GM19043 (cell line): ENCODE measurements at regions not wholly inside any gene's neighbourhood (a gene's known extent, or its start where the extent isn't known, plus 50 kb on each side); places are given as distances from the start of the nearest gene placed in this dataset.
"Not testable (repeated sequence)": the region's sequence is repeated elsewhere in the genome, so short reads cannot be mapped to it uniquely, and the experiment has no call there.

Experiments
- ATAC-seq: cut with Tn5 transposase; IDR thresholded peaks from one replicate; pipeline ENCODE4 v1.9.1; 2021; ENCODE audit warnings: low read depth; ENCODE audit not compliant: unreplicated experiment

DNA sequence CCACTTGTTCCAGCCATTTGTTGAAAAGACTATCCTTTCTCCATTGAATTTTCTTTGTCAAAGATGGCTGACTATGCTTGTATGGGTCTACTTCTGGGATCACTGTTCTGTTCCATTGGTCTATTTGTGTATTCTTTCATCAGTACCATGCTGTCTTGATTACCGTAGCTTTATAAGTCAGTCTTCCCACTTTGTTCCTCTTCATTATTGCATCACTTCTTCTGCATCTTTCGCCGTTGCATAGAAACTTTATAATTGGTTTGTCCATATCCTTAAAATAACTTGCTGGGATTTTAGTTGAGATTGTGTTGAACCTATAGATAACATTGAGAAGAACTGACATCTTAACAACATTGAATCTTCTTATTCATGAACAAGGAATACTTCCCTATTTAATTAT, 598.8 kb downstream of the TBC1D22A start:
- no peak for ATAC-seq

- ATAC-seq, result no peak
Measured at GRCh38 chr22:47357493-47357892, 595.0 kb downstream of the TBC1D22A start.

DNA sequence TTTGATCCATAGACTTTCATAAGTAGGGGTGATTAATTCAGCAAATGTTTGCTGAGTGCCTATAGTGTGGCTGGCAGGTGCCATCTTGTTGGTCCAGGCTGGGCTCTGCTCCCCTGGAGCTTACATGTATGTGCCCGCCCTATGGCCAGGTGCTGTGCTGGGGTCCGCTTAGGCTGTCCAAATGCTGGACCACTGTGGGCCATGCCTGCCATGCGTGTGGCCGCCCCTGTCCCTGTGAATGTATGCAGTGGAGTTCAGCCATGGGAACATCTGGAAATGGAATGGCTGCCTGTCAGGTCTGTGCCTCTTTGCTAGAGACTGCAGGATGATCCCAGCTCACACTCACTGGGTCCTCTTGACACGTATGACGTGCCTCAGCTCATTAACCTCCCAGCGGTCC, 594.6 kb downstream of the TBC1D22A start:
- no peak for ATAC-seq

DNA sequence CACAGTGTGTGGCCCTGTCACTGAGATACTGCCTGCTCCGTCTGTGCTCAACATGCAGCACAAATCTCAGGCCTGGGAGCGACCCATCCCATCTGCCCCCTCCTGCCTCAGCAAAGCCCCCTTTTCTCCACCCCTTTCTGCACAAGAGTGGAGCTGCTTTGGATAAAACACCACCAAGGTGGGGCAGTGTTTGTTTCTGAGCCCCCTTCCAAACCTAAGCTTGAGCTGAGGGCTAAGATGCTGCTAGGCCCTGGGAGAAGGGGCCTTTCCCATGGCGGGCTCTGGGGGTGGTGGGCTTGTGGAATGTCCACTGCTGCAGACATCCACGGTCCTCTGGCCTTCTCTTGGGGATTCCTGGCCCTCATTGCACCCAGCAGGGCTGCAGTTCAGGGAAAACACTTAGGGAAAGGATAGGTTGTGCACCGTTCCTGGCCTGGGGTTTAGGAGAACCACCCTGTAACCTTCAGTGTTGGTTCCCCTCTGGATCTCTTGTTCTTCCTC, 594.1 kb downstream of the TBC1D22A start:
- no peak for ATAC-seq

GRCh38 chr22:47355776-47356510, 593.5 kb downstream of the TBC1D22A start:
- ATAC-seq, result no peak

DNA sequence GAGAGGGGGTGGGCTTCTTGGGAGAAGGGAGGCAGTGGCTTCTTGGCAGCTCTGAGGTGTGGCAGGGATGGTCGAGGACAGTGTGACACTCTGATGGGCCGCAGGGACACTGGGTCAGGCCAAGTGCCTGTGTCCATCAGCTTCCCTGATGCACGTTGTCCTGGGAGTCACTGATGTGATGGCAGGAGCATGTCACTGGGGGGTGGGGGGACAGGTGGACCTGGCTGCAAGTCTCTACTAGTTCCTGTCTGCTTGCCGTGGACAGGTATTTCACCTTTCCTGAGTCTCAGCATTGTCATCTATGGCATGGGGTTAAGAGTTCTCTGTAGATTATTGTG, 592.9 kb downstream of the TBC1D22A start:
- ATAC-seq, result no peak

DNA sequence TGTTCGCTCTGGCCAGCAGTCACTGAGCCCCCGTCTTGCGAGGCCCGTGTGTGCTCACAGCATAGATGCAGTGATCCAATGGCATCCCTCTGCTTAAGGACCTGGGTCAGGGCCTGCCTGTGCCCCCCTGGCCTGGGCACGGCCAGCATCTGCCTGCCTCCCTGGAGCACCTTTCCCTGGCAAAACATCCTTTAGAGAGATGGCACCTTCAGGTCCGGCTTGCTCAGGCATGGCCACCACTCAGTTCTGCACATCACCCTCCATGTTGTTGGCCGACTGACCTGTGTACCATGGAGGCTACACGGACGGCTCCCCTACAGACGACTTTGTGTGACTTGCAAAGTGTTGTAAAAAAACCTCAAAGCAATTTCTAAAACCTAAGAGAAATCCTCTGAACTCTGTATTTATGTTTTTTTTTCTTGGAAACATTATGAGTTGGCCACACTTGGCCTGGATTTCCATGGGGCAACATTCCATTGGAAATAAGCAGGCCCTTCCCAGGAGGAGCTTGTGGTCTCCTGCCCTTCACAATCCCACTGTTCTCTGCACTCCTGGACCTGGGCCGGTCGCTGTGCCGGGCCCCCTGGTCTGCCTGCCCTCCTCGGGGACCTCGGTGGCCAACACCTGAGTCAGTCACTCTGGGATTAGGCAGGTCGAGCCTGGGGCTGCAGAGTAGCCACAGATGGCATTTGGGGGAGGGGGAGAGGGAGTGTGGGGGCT, 592.4 kb downstream of the TBC1D22A start:
- no peak for ATAC-seq

DNA sequence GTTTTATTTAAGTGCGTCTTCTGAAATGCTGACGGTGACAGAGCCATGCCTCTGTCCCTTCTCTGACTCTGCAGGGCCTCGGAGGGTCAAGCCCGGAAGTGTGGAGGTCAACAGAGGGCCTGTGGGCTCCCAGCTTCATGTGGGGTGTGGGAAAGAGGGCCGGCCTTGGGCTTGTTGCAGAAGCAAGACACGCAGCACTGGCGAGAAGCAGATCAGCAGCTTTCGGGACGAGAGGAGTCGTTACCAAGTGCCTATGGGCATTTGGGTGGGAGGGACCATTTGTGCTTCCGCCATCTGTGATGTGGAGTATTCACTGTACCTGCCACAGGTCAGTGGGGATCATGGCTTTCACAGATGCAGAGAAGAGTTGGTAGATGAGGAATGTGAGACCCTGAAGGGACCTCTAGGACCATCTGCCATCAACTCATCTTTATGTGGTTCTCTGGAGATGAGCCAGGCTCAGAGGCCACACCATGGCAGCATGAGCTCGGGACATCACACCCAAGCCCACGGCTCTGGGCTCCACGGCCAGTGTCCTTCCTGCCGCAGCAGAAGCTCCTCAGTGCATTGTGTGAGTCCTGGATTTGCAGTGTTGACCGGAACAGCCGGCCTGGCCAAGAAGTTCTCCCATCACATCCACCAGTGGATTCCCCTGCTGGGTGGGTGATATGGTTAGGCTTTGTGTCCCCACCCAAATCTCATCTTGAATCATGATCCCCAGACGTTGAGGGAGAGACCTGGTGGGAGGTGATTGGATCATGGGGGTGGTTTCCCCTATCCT, 590.7 kb downstream of the TBC1D22A start:
- no peak for ATAC-seq

DNA sequence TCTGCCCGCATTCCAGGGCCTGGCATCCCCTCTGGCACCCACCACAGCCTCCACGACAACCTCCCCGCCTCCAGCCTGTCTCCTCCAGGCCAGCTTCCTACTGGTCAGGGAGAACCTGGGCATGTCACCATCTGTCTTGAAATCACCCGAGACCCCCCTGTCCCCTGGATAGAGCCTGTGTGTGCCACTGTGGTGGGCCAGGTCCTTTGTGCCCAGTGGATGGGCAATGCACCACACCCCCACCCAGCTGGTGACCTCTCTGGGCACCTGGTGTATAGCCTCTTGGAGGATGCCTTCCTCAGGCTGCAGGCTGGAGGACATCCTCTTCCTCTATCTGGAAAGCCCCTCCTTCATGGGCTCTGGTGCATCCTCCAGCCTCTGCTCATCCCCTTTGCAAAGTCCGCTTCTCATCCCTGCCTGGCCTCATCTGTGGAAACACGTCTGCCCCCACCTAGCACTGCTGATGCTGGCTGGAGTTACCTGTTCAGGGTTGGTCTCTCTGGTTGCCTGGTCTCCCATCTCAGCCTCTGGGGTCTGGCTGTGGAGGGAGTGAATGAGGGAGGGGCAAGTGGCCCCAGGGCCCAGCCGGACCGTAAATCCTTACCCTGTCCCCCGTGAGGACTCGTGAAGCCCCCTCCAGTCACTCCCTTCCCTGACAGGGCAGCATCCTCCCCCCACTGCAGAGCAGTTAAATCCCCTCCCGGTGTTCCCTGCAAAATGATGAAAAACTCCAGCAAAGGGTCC, 589.6 kb downstream of the TBC1D22A start:
- no peak for ATAC-seq

DNA sequence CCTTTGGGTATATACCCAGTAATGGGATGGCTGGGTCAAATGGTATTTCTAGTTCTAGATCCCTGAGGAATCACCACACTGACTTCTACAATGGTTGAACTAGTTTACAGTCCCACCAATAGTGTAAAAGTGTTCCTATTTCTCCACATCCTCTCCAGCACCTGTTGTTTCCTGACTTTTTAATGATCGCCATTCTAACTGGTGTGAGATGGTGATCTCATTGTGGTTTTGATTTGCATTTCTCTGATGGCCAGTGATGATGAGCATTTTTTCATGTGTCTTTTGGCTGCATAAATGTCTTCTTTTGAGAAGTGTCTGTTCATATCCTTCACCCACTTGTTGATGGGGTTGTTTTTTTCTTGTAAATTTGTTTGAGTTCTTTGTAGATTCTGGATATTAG, 583.8 kb downstream of the TBC1D22A start:
- not testable (repeated sequence) for ATAC-seq

- no peak for ATAC-seq
Measured at GRCh38 chr22:47345025-47345424, 582.6 kb downstream of the TBC1D22A start.

DNA sequence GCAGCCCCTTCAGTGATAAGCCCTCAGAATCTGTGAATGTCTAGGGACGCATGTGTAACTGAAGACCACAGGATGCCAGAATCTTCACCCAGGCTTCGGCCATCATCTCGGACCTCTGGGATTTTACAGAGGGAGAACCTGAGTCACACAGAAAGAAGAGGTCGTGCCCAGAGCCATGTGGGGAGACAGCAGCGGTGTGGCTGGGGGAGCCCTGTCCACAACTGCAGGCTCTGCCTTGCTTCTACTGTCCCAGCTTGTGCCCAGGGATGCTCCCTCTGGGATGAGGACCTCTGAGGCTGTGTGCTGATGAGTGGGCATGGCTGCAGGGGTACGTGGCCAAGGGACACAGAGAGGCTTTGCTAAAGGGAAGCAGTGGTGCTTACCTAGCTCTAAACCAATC, 582.0 kb downstream of the TBC1D22A start:
- no peak for ATAC-seq

DNA sequence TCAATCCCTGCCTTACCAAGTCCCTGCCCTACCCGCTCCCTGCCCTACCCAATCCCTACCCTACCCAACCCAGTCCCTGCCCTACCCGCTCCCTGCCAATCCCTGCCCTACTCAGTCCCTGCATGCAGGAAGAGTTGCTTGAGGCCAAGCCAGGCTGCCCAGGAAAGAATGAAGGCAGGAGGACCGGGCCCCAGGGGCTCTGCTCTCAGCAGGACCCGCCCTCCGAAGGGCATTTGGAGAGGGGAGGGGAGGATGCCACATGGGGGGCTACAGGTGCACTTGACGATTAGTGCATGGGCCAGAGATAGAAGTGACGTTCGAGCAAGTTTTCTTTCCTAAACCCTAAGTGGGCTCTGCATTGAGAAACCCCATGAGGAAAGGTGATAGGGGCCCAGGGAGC, 581.2 kb downstream of the TBC1D22A start:
- no peak for ATAC-seq

DNA sequence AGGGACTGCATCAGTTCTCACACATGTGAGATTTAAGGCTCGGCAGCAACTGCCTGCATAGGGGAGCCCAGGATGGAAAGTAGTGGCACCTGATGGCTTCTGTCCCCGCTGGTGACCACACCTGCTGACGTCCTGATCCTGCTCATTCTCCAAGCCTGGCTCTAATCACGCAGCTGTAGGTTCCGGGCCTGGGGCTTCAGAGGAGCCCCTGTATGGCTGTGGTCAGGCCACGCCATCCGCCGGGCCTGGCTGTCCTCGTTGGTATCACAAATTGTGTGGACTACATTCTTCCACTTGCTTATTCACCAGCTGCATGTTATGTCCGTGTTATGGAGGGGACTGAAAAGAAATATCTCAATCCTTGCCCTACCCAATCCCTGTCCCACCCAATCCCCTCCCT, 580.0 kb downstream of the TBC1D22A start:
- ATAC-seq, result no peak

DNA sequence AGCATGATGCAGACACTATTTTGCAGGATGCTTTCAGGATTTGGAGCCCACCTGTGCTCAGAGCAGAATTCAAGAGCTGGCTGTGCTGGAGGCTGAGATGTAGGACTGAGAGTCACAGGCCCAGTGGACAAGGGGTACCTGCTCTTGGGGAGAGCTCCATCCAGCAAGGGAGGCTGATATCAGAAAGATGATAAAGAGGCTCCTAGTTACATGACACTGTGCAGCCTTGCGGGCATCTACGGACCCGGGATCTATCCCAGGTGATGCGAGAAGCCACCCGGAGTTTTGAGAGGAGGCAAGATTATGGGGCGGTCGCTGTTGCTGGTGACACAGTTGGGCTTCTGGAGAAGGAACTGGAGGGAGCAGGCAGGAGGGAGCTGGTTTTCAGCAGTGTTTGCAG, 579.0 kb downstream of the TBC1D22A start:
- no peak for ATAC-seq

GRCh38 chr22:47340851-47341436, 578.5 kb downstream of the TBC1D22A start:
- ATAC-seq, result no peak

DNA sequence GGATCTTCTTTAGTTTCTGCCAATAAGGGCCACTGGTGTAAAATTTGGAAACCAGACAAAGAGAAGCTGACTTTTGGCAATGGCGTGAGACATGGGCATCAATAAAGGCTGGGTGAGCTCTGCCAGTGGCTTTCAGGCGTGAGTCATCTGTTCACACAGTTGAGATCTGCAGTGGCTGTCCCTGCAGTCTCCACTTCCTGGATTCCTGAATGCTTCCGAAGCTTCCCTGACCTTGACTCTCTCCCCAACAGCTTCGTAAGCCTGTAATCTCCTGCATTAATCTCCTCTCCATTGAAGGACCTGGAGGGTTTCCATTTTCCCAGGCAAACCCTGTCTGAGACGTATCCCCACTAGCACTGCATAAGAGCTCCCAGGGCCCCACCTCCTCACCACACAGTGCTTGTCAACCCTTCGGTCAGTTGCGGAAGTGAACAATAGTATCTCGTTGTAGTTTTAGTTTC, 574.7 kb downstream of the TBC1D22A start:
- ATAC-seq, result no peak

- no peak for ATAC-seq
Measured at GRCh38 chr22:47335958-47336357, 573.5 kb downstream of the TBC1D22A start.

GRCh38 chr22:47335460-47335859, 573.0 kb downstream of the TBC1D22A start:
- no peak for ATAC-seq

- ATAC-seq, result no peak
Measured at GRCh38 chr22:47334601-47335000, 572.2 kb downstream of the TBC1D22A start.
